Fibroblast of skin of abdomen (primary cell): ENCODE measurements at regions not wholly inside any gene's neighbourhood (a gene's known extent, or its start where the extent isn't known, plus 50 kb on each side); places are given as distances from the start of the nearest gene placed in this dataset.
A peak's percentile ranks its signal among the peaks of the same experiment; 100 is the strongest.
"Not testable (repeated sequence)": the region's sequence is repeated elsewhere in the genome, so short reads cannot be mapped to it uniquely, and the experiment has no call there.

Experiments
- DNase-seq: peaks from one replicate; pipeline ENCODE4 v3.0.0-alpha.2; 2013

- no peak for DNase-seq
Observed at GRCh38 chr17:70286391-70286790, 117.1 kb downstream of the KCNJ2 start.

GRCh38 chr17:70288540-70289290 lies 119.4 kb downstream of the KCNJ2 start:
- no peak for DNase-seq

- no peak for DNase-seq
Observed at GRCh38 chr17:70290770-70291169, 121.4 kb downstream of the KCNJ2 start.

- peak; percentile 19 for DNase-seq
Observed at GRCh38 chr17:70292366-70292765, 123.0 kb downstream of the KCNJ2 start.

GRCh38 chr17:70293564-70294310 lies 124.4 kb downstream of the KCNJ2 start:
- not testable (repeated sequence) for DNase-seq

GRCh38 chr17:70295329-70295728 lies 126.0 kb downstream of the KCNJ2 start:
- no peak for DNase-seq

GRCh38 chr17:70295731-70296130 lies 126.4 kb downstream of the KCNJ2 start:
- no peak for DNase-seq

- no peak for DNase-seq
Observed at GRCh38 chr17:70296456-70296855, 127.1 kb downstream of the KCNJ2 start.

- no peak for DNase-seq
Observed at GRCh38 chr17:70297397-70297796, 128.1 kb downstream of the KCNJ2 start.

- DNase-seq: no peak
Observed at GRCh38 chr17:70298929-70299531, 129.7 kb downstream of the KCNJ2 start.

GRCh38 chr17:70307430-70308225 lies 138.3 kb downstream of the KCNJ2 start:
- DNase-seq: peak; percentile 88

GRCh38 chr17:70308618-70309017 lies 139.3 kb downstream of the KCNJ2 start:
- no peak for DNase-seq

- DNase-seq: peak; percentile 47
Observed at GRCh38 chr17:70310221-70310672, 140.9 kb downstream of the KCNJ2 start.

- peak; percentile 59 for DNase-seq
Observed at GRCh38 chr17:70313086-70313852, 143.9 kb downstream of the KCNJ2 start.

- peak; percentile 63 for DNase-seq
Observed at GRCh38 chr17:70314096-70314495, 144.8 kb downstream of the KCNJ2 start.

- DNase-seq: no peak
Observed at GRCh38 chr17:70314506-70314905, 145.2 kb downstream of the KCNJ2 start.

- DNase-seq: no peak
Observed at GRCh38 chr17:70317421-70317820, 148.1 kb downstream of the KCNJ2 start.

GRCh38 chr17:70318051-70318450 lies 148.7 kb downstream of the KCNJ2 start:
- DNase-seq: no peak

- DNase-seq: no peak
Observed at GRCh38 chr17:70319516-70319915, 150.2 kb downstream of the KCNJ2 start.

GRCh38 chr17:70320673-70321345 lies 151.5 kb downstream of the KCNJ2 start:
- peak; percentile 10 for DNase-seq

GRCh38 chr17:70321352-70321751 lies 152.0 kb downstream of the KCNJ2 start:
- no peak for DNase-seq
